Ovary (tissue), 7 donors: ENCODE measurements at regions not wholly inside any gene's neighbourhood (a gene's known extent, or its start where the extent isn't known, plus 50 kb on each side); places are given as distances from the start of the nearest gene placed in this dataset.

Experiments
- DNase-seq, 5 donors: peaks; one replicate each; pipeline ENCODE4 v3.0.0-alpha.2; 2019 to 2020
- H3K27ac ChIP-seq, 2 donors: fragments of 200-600 bp; one replicate each; pipeline versions ENCODE4 v1.5.1 to v1.8.0; 2019 to 2022
- H3K27me3 ChIP-seq: fragments of 200-600 bp; one replicate; pipeline ENCODE4 v1.8.0; 2022
- H3K36me3 ChIP-seq: fragments of 200-600 bp; sonication (generic); one replicate; pipeline ENCODE4 v1.5.1; 2019
- H3K4me1 ChIP-seq: one replicate; pipeline ENCODE4 v1.8.1; 2013; ENCODE audit warnings: mild to moderate bottlenecking, moderate library complexity; ENCODE audit not compliant: insufficient read depth
- H3K4me3 ChIP-seq: fragments of 200-600 bp; sonication (generic); one replicate; pipeline ENCODE4 v1.5.1; 2017
- H3K9me3 ChIP-seq, 2 donors: fragments of 200-600 bp in 1 of 2; sonication (generic) in 1 of 2; one replicate each; pipeline versions ENCODE4 v1.5.1 to v1.8.1; 2013 to 2019; ENCODE audit warnings: mild to moderate bottlenecking in 1 of 2, moderate library complexity in 1 of 2
- CTCF ChIP-seq, 3 donors: fragments of 450-650 bp in 2 of 3; fragments of 200-600 bp in 1 of 3; IDR thresholded peaks; one replicate each; pipeline versions ENCODE4 v1.5.1 to v1.8.0; 2016 to 2022; ENCODE audit warnings: antibody characterized with exemption in 3 of 3, mild to moderate bottlenecking in 1 of 3
- EP300 ChIP-seq: sonication (generic); formaldehyde crosslinking; IDR thresholded peaks from one replicate; pipeline ENCODE4 v1.6.1; 2017; ENCODE audit warnings: antibody characterized with exemption
- POLR2A ChIP-seq: fragments of 450-650 bp; IDR thresholded peaks from one replicate; pipeline ENCODE4 v1.6.1; 2017; ENCODE audit warnings: antibody characterized with exemption, mild to moderate bottlenecking, moderate library complexity
- WGBS, 3 donors: extraction: QIAGEN DNeasy Blood & Tissue Kit in 1 of 3; methylation state at CpG; one replicate each; pipeline versions ENCODE4 v1.1.5 to v1.1.7; 2013 to 2017; 5-methylcytosine and 5-hydroxymethylcytosine counted together
- intact Hi-C, 4 donors: fragments of 100-400 bp; cut with DNase I; formaldehyde crosslinking; loops; one replicate each; pipeline versions ENCODE4 v1.11.0 to v1.15.1; 2022 to 2023
- donor health status: DM: no; HTN: no; CAD: no; lungs with moderate emphysema.
- donor health status: DM: no; HTN: no; CAD: no.
- donor health status: Bipolar disorder and iron deficiency.
- donor health status: DM: no; HTN: no; CAD: no.
- donor health status: DM: yes; HTN: yes; CAD: no.

GRCh38 chr13:78040205-78040830, 121.7 kb upstream of the EDNRB start:
- H3K27me3 ChIP-seq = peaks cover 3% of the 10 kb centered on the region
- H3K36me3 ChIP-seq = no peaks in the 10 kb centered on the region
- intact Hi-C loops = no loop called here
- TF ChIP-seq POLR2A = no peak
- TF ChIP-seq CTCF (IDR thresholded peaks at IDR 0.05) = no peak
- no peak for TF ChIP-seq EP300
- no peak overlapping the region for H3K27ac ChIP-seq
- DNase-seq = no peak
- no peaks in the 10 kb centered on the region for H3K4me1 ChIP-seq
- H3K9me3 ChIP-seq = no peaks in the 10 kb centered on the region
- WGBS, 3 donors = 89 to 90% (median 90%) methylated on average over 4 of the region's 4 CpGs
- no peak overlapping the region for H3K4me3 ChIP-seq

GRCh38 chr13:78036841-78037240, 118.2 kb upstream of the EDNRB start:
- H3K36me3 ChIP-seq = no peaks in the 10 kb centered on the region
- H3K9me3 ChIP-seq = no peaks in the 10 kb centered on the region
- intact Hi-C loops = no loop called here
- DNase-seq = no peak
- no peak overlapping the region for H3K4me3 ChIP-seq
- no peak for TF ChIP-seq POLR2A
- no peak for TF ChIP-seq CTCF (IDR thresholded peaks at IDR 0.05)
- no peak for TF ChIP-seq EP300
- peaks cover 3% of the 10 kb centered on the region for H3K27me3 ChIP-seq
- no peak overlapping the region for H3K27ac ChIP-seq
- H3K4me1 ChIP-seq = no peaks in the 10 kb centered on the region

DNA sequence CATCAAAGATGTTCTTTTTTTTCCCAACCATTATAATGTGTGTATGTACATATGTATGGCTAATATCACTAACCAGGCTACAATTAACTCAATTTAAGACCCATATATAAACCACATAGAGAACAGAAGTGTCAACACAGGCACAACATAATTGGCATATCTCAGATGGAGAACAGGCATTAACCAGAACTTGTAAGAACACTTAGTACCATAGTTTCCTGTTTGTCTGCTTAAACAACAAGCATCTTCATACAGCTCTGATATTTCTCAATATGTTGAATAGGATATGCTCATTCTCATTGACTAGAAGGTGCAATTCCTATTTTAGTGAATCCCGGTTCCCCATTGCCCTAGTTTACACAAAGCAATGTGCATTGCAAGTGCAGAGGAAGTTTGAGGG, 116.9 kb upstream of the EDNRB start:
- 81 to 84% (median 83%) methylated on average over 1 of the region's 1 CpG for WGBS, 3 donors
- no peak for TF ChIP-seq POLR2A
- TF ChIP-seq EP300 = no peak
- TF ChIP-seq CTCF (IDR thresholded peaks at IDR 0.05) = no peak
- Histone ChIP-seq H3K4me3 (no peak overlapping the region), H3K9me3 (no peaks in the 10 kb centered on the region), H3K4me1 (no peaks in the 10 kb centered on the region), H3K27me3 (peaks cover 3% of the 10 kb centered on the region), H3K36me3 (no peaks in the 10 kb centered on the region), H3K27ac (no peak overlapping the region)
- intact Hi-C loops = no loop called here
- DNase-seq = no peak

DNA sequence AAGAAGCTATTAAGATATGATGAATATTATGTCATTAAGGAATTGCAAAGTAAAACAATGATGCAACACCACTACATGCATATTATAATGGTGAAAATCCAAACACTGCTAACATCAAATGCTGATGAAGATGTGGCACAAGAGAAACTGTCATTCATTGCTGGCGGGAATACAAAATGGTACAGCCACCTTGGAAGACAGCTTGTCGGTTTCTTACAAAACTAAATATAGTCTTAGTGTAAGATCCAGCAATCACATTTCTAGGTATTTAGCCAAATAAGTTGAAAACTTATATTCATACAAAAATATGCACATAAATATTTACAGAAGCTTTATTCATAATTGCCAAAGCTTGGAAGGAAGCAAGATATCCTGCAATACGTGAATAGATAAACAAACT, 114.9 kb upstream of the EDNRB start:
- H3K27ac ChIP-seq = no peak overlapping the region
- no peak for DNase-seq
- intact Hi-C loops = no loop called here
- H3K4me3 ChIP-seq = no peak overlapping the region
- H3K27me3 ChIP-seq = no peaks in the 10 kb centered on the region
- no peak for TF ChIP-seq EP300
- TF ChIP-seq CTCF (IDR thresholded peaks at IDR 0.05) = no peak
- TF ChIP-seq POLR2A = no peak
- H3K9me3 ChIP-seq = no peaks in the 10 kb centered on the region
- H3K36me3 ChIP-seq = no peaks in the 10 kb centered on the region
- 33 to 46% (median 43%) methylated on average over 3 of the region's 3 CpGs for WGBS, 3 donors
- no peaks in the 10 kb centered on the region for H3K4me1 ChIP-seq

GRCh38 chr13:78032132-78032531, 113.5 kb upstream of the EDNRB start:
- no peaks in the 10 kb centered on the region for H3K9me3 ChIP-seq
- no peaks in the 10 kb centered on the region for H3K36me3 ChIP-seq
- no peak for DNase-seq
- no peaks in the 10 kb centered on the region for H3K4me1 ChIP-seq
- no peak overlapping the region for H3K27ac ChIP-seq
- H3K4me3 ChIP-seq = no peak overlapping the region
- intact Hi-C loops = no loop called here
- no peaks in the 10 kb centered on the region for H3K27me3 ChIP-seq
- TF ChIP-seq EP300 (no peak), CTCF (IDR thresholded peaks at IDR 0.05) (no peak), POLR2A (no peak)
